ENCODE measurements at regions not wholly inside any gene's neighbourhood (a gene's known extent, or its start where the extent isn't known, plus 50 kb on each side); places are given as distances from the start of the nearest gene placed in this dataset.
"Not testable (repeated sequence)": the region's sequence is repeated elsewhere in the genome, so short reads cannot be mapped to it uniquely, and the experiment has no call there.

GRCh38 chr11:134840165-134840564 is 428.1 kb upstream of the B3GAT1 start:
- not testable (repeated sequence) for DNase-seq

GRCh38 chr11:134838708-134839107 is 426.7 kb upstream of the B3GAT1 start:
- no peak for DNase-seq

GRCh38 chr11:134837887-134838232 is 425.8 kb upstream of the B3GAT1 start:
- no peak for DNase-seq

GRCh38 chr11:134837166-134837886 is 425.3 kb upstream of the B3GAT1 start:
- DNase-seq: no peak

- no peak for DNase-seq
Measured at GRCh38 chr11:134836561-134836960, 424.5 kb upstream of the B3GAT1 start.

- no peak for DNase-seq
Measured at GRCh38 chr11:134835561-134835960, 423.5 kb upstream of the B3GAT1 start.

- no peak for DNase-seq
Measured at GRCh38 chr11:134830312-134830711, 418.3 kb upstream of the B3GAT1 start.

- DNase-seq: no peak
Measured at GRCh38 chr11:134823970-134824369, 411.9 kb upstream of the B3GAT1 start.

GRCh38 chr11:134822897-134823296 is 410.9 kb upstream of the B3GAT1 start:
- no peak for DNase-seq

GRCh38 chr11:134821422-134821821 is 409.4 kb upstream of the B3GAT1 start:
- no peak for DNase-seq

- no peak for DNase-seq
Measured at GRCh38 chr11:134819041-134819440, 407.0 kb upstream of the B3GAT1 start.

GRCh38 chr11:134818516-134818915 is 406.5 kb upstream of the B3GAT1 start:
- no peak for DNase-seq

GRCh38 chr11:134815404-134815803 is 403.4 kb upstream of the B3GAT1 start:
- DNase-seq: no peak

- no peak for DNase-seq
Measured at GRCh38 chr11:134807997-134808396, 396.0 kb upstream of the B3GAT1 start.

GRCh38 chr11:134802598-134802997 is 390.6 kb upstream of the B3GAT1 start:
- DNase-seq: no peak

GRCh38 chr11:134802116-134802515 is 390.1 kb upstream of the B3GAT1 start:
- no peak for DNase-seq

GRCh38 chr11:134801570-134801969 is 389.5 kb upstream of the B3GAT1 start:
- DNase-seq: no peak

GRCh38 chr11:134800826-134801225 is 388.8 kb upstream of the B3GAT1 start:
- DNase-seq: no peak

- no peak for DNase-seq
Measured at GRCh38 chr11:134800130-134800529, 388.1 kb upstream of the B3GAT1 start.

GRCh38 chr11:134799386-134799785 is 387.3 kb upstream of the B3GAT1 start:
- DNase-seq: no peak

GRCh38 chr11:134797411-134798089 is 385.5 kb upstream of the B3GAT1 start:
- DNase-seq: no peak

GRCh38 chr11:134795017-134795416 is 383.0 kb upstream of the B3GAT1 start:
- no peak for DNase-seq

- DNase-seq: no peak
Measured at GRCh38 chr11:134794192-134794591, 382.1 kb upstream of the B3GAT1 start.

- DNase-seq: no peak
Measured at GRCh38 chr11:134792677-134793076, 380.6 kb upstream of the B3GAT1 start.

GRCh38 chr11:134792044-134792443 is 380.0 kb upstream of the B3GAT1 start:
- DNase-seq: no peak
